OCI-M2 (cell line): ENCODE measurements at regions not wholly inside any gene's neighbourhood (a gene's known extent, or its start where the extent isn't known, plus 50 kb on each side); places are given as distances from the start of the nearest gene placed in this dataset.

Source experiments
- DNase-seq: peaks from one replicate; lab custom pipeline; 2025; ENCODE audit not compliant: unreplicated experiment; lab: John Stamatoyannopoulos, UW

- no peak for DNase-seq
Observed at GRCh38 chr17:14910916-14911315, 354.2 kb downstream of the PMP22 start.

- DNase-seq = no peak
Observed at GRCh38 chr17:14904386-14904785, 360.7 kb downstream of the PMP22 start.

GRCh38 chr17:14903854-14904253, 361.3 kb downstream of the PMP22 start:
- DNase-seq = no peak

- no peak for DNase-seq
Observed at GRCh38 chr17:14902803-14903202, 362.3 kb downstream of the PMP22 start.

- DNase-seq = no peak
Observed at GRCh38 chr17:14902297-14902696, 362.8 kb downstream of the PMP22 start.

GRCh38 chr17:14901376-14901775, 363.8 kb downstream of the PMP22 start:
- DNase-seq = no peak

GRCh38 chr17:14886200-14886739, 378.9 kb downstream of the PMP22 start:
- DNase-seq = no peak

GRCh38 chr17:14882131-14882530, 383.0 kb downstream of the PMP22 start:
- no peak for DNase-seq

GRCh38 chr17:14875557-14876412, 389.3 kb downstream of the PMP22 start:
- no peak for DNase-seq

- no peak for DNase-seq
Observed at GRCh38 chr17:14873996-14874395, 391.1 kb downstream of the PMP22 start.

- no peak for DNase-seq
Observed at GRCh38 chr17:14873540-14873939, 391.6 kb downstream of the PMP22 start.

- DNase-seq = no peak
Observed at GRCh38 chr17:14871921-14872320, 393.2 kb downstream of the PMP22 start.

- DNase-seq = no peak
Observed at GRCh38 chr17:14866266-14866665, 398.9 kb downstream of the PMP22 start.

- DNase-seq = no peak
Observed at GRCh38 chr17:14864127-14864526, 401.0 kb downstream of the PMP22 start.

- DNase-seq = no peak
Observed at GRCh38 chr17:14859542-14859941, 405.6 kb downstream of the PMP22 start.

- no peak for DNase-seq
Observed at GRCh38 chr17:14856176-14856575, 408.9 kb downstream of the PMP22 start.

GRCh38 chr17:14854691-14855090, 410.4 kb downstream of the PMP22 start:
- no peak for DNase-seq

GRCh38 chr17:14845591-14846281, 419.4 kb downstream of the PMP22 start:
- DNase-seq = no peak

- no peak for DNase-seq
Observed at GRCh38 chr17:14843086-14843795, 421.9 kb downstream of the PMP22 start.

- DNase-seq = no peak
Observed at GRCh38 chr17:14840616-14841231, 424.4 kb downstream of the PMP22 start.

GRCh38 chr17:14838567-14838966, 426.6 kb downstream of the PMP22 start:
- DNase-seq = no peak
